ENCODE measurements at regions not wholly inside any gene's neighbourhood (a gene's known extent, or its start where the extent isn't known, plus 50 kb on each side); places are given as distances from the start of the nearest gene placed in this dataset.
A peak's percentile ranks its signal among the peaks of the same experiment; 100 is the strongest.
"Not testable (repeated sequence)": the region's sequence is repeated elsewhere in the genome, so short reads cannot be mapped to it uniquely, and the experiment has no call there.

GRCh38 chr2:153420394-153420793, 58.2 kb downstream of the RPRM start:
- DNase-seq (ENCODE audit: low spot score), result no peak

GRCh38 chr2:153417077-153417476, 61.5 kb downstream of the RPRM start:
- no peak for DNase-seq (ENCODE audit: low spot score)

GRCh38 chr2:153416071-153416470, 62.5 kb downstream of the RPRM start:
- no peak for DNase-seq (ENCODE audit: low spot score)

- DNase-seq (ENCODE audit: low spot score), result no peak
These were observed 69.7 kb downstream of the RPRM start for GRCh38 chr2:153408710-153409385.

GRCh38 chr2:153405196-153405595, 73.4 kb downstream of the RPRM start:
- no peak for DNase-seq (ENCODE audit: low spot score)

DNA sequence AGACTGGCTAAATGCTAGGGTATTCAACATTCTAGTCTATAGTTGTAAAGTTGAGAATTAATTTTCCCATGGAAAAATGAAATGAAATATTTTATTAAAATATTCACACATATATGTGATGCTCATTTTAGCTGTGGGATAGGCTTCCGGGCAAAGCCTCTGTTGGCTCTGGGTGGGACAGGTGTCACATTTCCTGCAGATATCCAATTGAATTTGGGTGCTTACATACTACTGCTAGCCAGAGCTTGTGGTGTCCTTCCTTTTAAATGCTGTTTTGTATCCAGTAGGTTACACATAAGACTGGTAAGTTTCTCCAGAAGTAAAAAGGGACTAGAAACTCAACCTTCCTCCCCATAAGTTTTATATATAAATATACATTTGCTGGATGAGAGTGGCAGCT, 73.8 kb downstream of the RPRM start:
- no peak for DNase-seq (ENCODE audit: low spot score)

DNA sequence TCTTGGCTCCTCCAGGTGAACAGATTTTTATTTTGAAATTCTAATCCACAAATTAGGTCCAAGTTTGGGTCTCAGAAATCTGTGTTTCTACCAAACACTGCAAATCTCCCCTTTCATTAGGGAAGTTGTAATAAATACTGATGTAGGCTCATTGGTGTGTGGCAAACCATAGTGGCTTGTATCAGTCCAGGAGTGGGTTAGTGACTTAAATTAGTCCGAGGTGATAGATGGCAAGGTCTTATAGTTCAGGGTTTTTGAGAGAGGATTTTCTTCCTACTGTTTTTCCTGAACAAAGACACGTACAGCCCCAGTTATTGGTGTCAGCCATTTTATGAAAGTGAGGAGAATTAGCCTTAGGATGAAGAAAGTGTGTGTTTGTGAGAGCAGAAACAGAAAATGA, 74.6 kb downstream of the RPRM start:
- DNase-seq (ENCODE audit: low spot score), result no peak

DNA sequence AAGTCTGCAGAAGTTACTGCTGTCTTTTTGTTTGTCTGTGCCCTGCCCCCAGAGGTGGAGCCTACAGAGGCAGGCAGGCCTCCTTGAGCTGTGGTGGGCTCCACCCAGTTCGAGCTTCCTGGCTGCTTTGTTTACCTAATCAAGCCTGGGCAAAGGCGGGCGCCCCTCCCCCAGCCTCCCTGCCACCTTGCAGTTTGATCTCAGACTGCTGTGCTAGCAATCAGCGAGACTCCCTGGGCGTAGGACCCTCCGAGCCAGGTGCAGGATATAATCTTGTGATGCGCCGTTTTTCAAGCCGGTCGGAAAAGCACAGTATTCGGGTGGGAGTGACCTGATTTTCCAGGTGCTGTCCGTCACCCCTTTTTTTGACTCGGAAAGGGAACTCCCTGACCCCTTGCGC, 75.2 kb downstream of the RPRM start:
- not testable (repeated sequence) for DNase-seq (ENCODE audit: low spot score)

DNA sequence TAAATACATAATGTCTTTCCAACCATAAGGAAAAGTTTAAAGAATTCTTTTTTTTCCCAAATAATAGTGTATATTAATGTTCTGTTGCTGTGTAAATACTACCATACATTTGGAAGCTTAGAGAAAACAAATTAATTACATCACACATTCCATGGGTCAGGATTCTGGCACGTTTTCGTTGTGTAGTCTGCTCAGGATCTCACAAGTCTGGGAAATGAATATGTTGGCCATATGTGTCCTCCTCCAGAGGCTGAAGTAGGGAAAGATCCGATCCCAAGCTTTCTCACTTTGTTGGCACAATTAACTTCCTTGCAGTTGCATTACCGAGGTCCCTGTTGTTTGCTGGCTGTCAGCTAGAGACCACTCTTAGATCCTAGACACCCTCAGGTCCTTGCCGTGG, 83.9 kb downstream of the RPRM start:
- no peak for DNase-seq (ENCODE audit: low spot score)

GRCh38 chr2:153394247-153394646, 84.3 kb downstream of the RPRM start:
- DNase-seq (ENCODE audit: low spot score), result no peak

DNA sequence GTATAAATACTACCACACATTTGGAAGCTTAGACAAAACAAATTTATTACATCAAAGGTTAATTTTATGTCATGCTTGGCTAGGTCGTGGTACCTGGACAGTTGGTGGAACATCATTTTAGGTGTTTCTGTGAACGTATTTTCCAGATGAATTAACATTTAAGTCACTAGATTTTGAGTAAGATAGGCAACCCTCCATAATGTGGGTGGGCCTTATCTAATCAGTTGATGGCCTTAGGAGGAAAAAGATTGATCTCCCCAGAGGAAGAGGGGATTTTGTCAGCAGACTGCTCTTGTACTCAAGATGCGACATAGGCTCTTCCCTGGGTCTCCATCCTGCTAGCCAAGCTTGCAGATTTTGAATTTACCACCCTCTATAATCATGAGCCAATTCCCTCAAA, 85.0 kb downstream of the RPRM start:
- no peak for DNase-seq (ENCODE audit: low spot score)

- no peak for DNase-seq (ENCODE audit: low spot score)
These were observed 87.4 kb downstream of the RPRM start for GRCh38 chr2:153391131-153391530.

GRCh38 chr2:153388246-153388645, 90.3 kb downstream of the RPRM start:
- DNase-seq (ENCODE audit: low spot score), result peak; percentile 12

- no peak for DNase-seq (ENCODE audit: low spot score)
These were observed 91.4 kb downstream of the RPRM start for GRCh38 chr2:153387203-153387602.

- peak; percentile 12 for DNase-seq (ENCODE audit: low spot score)
These were observed 92.1 kb downstream of the RPRM start for GRCh38 chr2:153386481-153386897.

DNA sequence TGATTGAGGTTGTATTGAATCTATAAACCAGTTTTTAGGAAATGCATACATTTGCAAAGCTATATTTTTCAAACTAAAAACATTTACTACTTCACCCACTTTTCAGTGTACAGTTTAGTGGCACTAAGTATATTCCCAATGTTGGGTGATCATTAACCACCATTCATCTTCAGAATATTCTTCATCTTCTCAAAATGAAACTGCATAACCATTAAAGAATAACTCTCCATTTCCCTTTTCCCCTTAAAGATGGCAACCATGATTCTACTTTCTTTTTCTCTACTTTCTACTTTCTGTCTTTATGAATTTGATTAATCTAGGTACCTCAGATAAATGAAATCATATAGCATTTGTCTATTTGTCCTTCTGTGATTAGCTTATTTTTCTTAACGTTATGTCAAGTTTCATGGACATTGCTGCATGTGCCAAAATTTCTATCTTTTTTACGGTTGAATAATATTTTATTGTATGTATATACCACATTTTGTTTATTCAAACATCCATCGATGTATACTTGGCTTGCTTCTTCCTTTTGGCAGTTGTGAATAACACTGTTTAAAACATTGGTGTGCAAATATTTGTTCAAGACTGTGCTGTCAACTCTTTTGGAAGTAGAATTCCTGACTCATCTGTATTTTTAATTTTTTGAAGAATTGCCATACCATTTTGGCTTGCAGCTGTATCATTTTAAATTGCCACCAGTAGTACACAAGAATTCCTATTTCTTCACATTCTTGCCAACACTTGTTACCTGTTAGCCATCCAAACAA, 104.9 kb downstream of the RPRM start:
- DNase-seq (ENCODE audit: low spot score), result no peak

- no peak for DNase-seq (ENCODE audit: low spot score)
These were observed 118.3 kb downstream of the RPRM start for GRCh38 chr2:153360239-153360638.

DNA sequence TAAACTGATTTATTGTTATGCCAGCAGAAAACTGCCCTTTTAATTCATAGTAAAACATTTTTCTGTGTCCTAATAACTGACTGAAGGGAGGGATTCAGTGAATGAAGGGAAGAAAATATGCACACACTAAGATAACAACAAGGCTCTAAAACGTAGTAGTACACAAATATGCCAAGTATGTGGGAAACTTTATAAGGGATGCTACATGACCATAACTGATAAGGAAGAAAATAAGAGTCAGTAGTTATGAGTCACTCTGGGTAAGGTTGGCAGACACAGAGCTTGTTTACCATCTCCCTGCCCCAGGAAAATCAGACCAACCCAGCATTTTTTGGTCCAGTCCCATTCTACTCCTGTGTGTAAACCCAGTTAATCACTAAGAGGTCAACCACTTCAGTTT, 124.2 kb downstream of the RPRM start:
- no peak for DNase-seq (ENCODE audit: low spot score)

DNA sequence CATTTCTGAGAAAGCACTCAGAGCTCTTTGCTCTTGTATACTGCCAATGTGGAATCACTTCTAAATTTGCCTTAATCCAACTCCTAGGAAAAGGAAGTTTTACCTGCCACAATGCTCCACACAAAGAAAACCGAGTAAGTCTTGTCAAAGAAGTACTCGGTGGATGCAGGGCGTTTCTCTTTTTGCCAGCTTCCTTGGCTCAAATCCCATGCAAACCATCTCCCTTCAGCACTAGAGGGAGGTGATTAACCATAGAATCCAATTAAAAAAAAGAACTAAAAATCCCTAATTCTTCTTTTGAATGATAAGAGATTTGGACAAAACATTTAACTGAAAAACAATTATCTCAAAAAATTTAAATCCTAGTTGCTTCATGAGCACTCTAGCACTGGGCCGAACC, 129.0 kb downstream of the RPRM start:
- no peak for DNase-seq (ENCODE audit: low spot score)

- DNase-seq (ENCODE audit: low spot score), result no peak
These were observed 130.6 kb downstream of the RPRM start for GRCh38 chr2:153347818-153348495.

DNA sequence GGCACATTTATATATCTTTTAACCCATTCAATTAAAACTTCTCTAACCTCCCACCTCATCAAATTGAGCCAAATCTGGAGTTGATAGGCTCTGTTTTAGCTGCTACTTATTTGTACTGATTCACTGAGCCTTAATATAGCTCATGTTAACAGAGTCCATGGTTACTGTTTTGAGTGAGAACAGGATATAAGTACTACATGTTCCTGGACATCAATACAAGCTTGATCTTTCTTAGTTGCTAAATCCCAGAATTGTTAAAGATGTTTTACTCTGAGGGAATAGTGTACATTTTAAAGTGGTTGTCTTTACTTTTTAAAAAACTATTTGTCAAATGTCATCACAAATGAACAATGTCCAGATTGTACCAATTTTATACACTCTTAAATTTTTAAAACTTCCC, 157.7 kb downstream of the RPRM start:
- no peak for DNase-seq (ENCODE audit: low spot score)

DNA sequence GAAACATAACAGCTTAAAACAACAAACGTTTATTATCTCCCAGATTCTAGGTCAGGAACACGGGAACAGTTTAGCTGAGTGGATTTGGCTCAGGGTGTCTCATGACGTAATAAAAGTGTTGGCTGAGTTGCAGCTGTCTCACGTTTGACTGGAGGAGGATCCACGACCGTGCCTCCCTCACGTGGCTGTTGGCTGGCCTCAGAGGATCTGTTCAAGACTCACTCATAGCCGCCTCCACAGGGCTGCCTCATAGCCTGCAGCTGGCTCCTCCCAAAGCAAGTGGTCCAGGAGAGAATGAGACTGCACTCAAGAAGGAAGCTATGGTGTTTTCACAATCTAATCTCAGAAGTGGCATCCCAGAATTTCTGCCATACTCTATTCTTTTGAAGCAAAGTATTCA, 167.1 kb downstream of the RPRM start:
- no peak for DNase-seq (ENCODE audit: low spot score)

GRCh38 chr2:153308466-153308865, 170.1 kb downstream of the RPRM start:
- no peak for DNase-seq (ENCODE audit: low spot score)

All from AG20443 (cell line).